ENCODE measurements at regions not wholly inside any gene's neighbourhood (a gene's known extent, or its start where the extent isn't known, plus 50 kb on each side); places are given as distances from the start of the nearest gene placed in this dataset.

GRCh38 chr3:3448468-3448867 lies 269.0 kb upstream of the CRBN start:
- TF ChIP-seq CTCF (IDR thresholded peaks at IDR 0.05) (no peak), POLR2A (IDR thresholded peaks at IDR 0.05) (no peak)

Data from uterus (tissue), 2 donors.